ENCODE measurements at regions not wholly inside any gene's neighbourhood (a gene's known extent, or its start where the extent isn't known, plus 50 kb on each side); places are given as distances from the start of the nearest gene placed in this dataset.

GRCh38 chr12:3432176-3432742 is 58.7 kb upstream of the PRMT8 start:
- Histone ChIP-seq H3K36me3 (ENCODE audit: control insufficient read depth, insufficient read depth, low read length) (no peaks in the 10 kb centered on the region), H3K9ac (ENCODE audit: low read depth, low read length) (no peak overlapping the region), H3K4me1 (ENCODE audit: control insufficient read depth, insufficient read depth, low read length) (no peaks in the 10 kb centered on the region), H3K4me2 (ENCODE audit: low read depth, low read length) (peak overlapping the region; percentile 68), H3K79me1 (ENCODE audit: low read depth in 1 of 2, low read length in 2 of 2) (no peaks in the 10 kb centered on the region), H4K91ac (ENCODE audit: insufficient read depth, low read depth, low read length) (no peak overlapping the region), H2BK20ac (ENCODE audit: low read depth, low read length) (no peak overlapping the region), H2AK9ac (replicated peaks; ENCODE audit: low read depth, low read length, poor library complexity) (no peak overlapping the region), H2AK5ac (ENCODE audit: low read depth, low read length) (no peak overlapping the region), H3K27ac (ENCODE audit: insufficient read depth, low read length) (no peak overlapping the region), H3K56ac (ENCODE audit: extremely low read depth, insufficient read depth, low read length) (no peak overlapping the region), H4K20me1 (ENCODE audit: insufficient read depth, low read length) (no peaks in the 10 kb centered on the region), H3K4me3 (ENCODE audit: insufficient read depth, low read depth, low read length) (no peak overlapping the region; the same call in 1 of the 2 replicates), H3K9me1 (ENCODE audit: insufficient read depth, low read length) (no peaks in the 10 kb centered on the region), H4K5ac (ENCODE audit: low read depth, low read length) (no peak overlapping the region), H2BK15ac (ENCODE audit: low read depth, low read length) (no peak overlapping the region), H3K4ac (ENCODE audit: low read depth, low read length) (no peak overlapping the region), H2BK5ac (ENCODE audit: low read depth, low read length, poor library complexity, severe bottlenecking) (no peak overlapping the region), H3K14ac (replicated peaks; ENCODE audit: low read depth, low read length) (no peak overlapping the region), H3K23ac (ENCODE audit: low read depth, low read length) (no peak overlapping the region), H2AFZ (replicated peaks; ENCODE audit: low read length, poor library complexity) (peak overlapping the region; percentile 71), H3K9me3 (ENCODE audit: control insufficient read depth, insufficient read depth, low read length) (no peaks in the 10 kb centered on the region), H3K18ac (ENCODE audit: low read depth, low read length) (no peak overlapping the region), H2BK120ac (ENCODE audit: low read depth, low read length) (no peak overlapping the region), H3K27me3 (ENCODE audit: control insufficient read depth, insufficient read depth, low read length) (no peaks in the 10 kb centered on the region), H4K8ac (ENCODE audit: low read depth in 2 of 2, low read length in 2 of 2) (no peak overlapping the region)
- in situ Hi-C loops (cut with MboI; ENCODE audit: low sequenced_read_pairs) (no loop called here), intact Hi-C loops (cut with micrococcal nuclease) (no loop called here), dilution Hi-C loops (cut with HindIII; ENCODE audit: low sequenced_read_pairs, unreplicated experiment) (no loop called here)
- no peak for TF ChIP-seq CHD1 (IDR thresholded peaks at IDR 0.05; ENCODE audit: low read depth, low read length)
- DNase-seq, result no peak
- CTCF ChIA-PET, result no interaction called here
- ATAC-seq (ENCODE audit: low read depth), result no peak
- BruUV-seq (replicated peaks), result no TSS peak
- POLR2A ChIA-PET (ENCODE audit: unreplicated experiment), result no interaction called here
- WGBS, 2 experiments (ENCODE audit: extremely low coverage in 2 of 2, insufficient read length in 1 of 2), result 46% methylated on average over 4 of the region's 7 CpGs; no CpG with 5 or more reads in 1 of the 2 experiments

All from IMR-90 (cell line).